K562 (cell line): ENCODE measurements at regions not wholly inside any gene's neighbourhood (a gene's known extent, or its start where the extent isn't known, plus 50 kb on each side); places are given as distances from the start of the nearest gene placed in this dataset.

Experiments
- ATAC-seq: fragments of 200-7000 bp; cut with Tn5 transposase; 3 replicates; pipeline ENCODE4 v1.9.1; 2020; ENCODE audit warnings: moderate library complexity
- BruUV-seq: library from RNA; stranded (reverse); fragments of 400-500 nt; replicated peaks from 2 replicates; lab custom pipeline; 2021; lab: Mats Ljungman, UMichigan
- CTCF ChIA-PET: fragments of 300-600 bp; formaldehyde crosslinking; extraction: SDS; loops from one replicate; lab custom pipeline; 2021; ENCODE audit warnings: low intra/inter-chr PET ratio; lab: Yijun Ruan, JAX
- POLR2A ChIA-PET: fragments of 300-600, 350-650 bp; sonication (Branson Sonifier 250); formaldehyde crosslinking; extraction: SDS; loops from one replicate; lab custom pipeline; 2021; ENCODE audit warnings: antibody characterized with exemption, inconsistent platforms; lab: Yijun Ruan, JAX
- DNase-seq, 4 experiments: peaks; one replicate each; pipeline versions ENCODE4 v3.0.0 to v3.0.0-alpha.2; 2011 to 2018; ENCODE audit warnings: low spot score in 3 of 4, mixed read lengths in 3 of 4; ENCODE audit errors: extremely low read depth in 1 of 4
- FAIRE-seq: peaks from 2 replicates; lab custom pipeline; 2011; peaks lifted over from hg19 to GRCh38; lab: Jason Lieb, UNC
- H2AFZ ChIP-seq: 2 replicates; pipeline ENCODE4 v1.6.0; 2011; ENCODE audit warnings: low read depth, low read length, control low read depth, inconsistent platforms
- H3K27ac ChIP-seq: fragments of 200-600 bp; 3 replicates; pipeline ENCODE4 v1.8.0; 2011; ENCODE audit warnings: low read depth, mild to moderate bottlenecking, control low read depth, inconsistent platforms, low read length, moderate library complexity, mixed read lengths; ENCODE audit errors: extremely low read depth
- H3K27me3 ChIP-seq, 2 experiments: fragments of 300-600 bp in 1 of 2; 2 replicates in 1 of 2; 3 replicates in 1 of 2; pipeline versions ENCODE4 v1.6.0 to v1.8.0; 2011; ENCODE audit warnings: inconsistent platforms in 2 of 2, low read length in 2 of 2, mild to moderate bottlenecking in 1 of 2, mixed read lengths in 1 of 2, moderate library complexity in 1 of 2; ENCODE audit not compliant: control insufficient read depth in 2 of 2, insufficient read depth in 2 of 2
- H3K36me3 ChIP-seq: fragments of 300-600 bp; 3 replicates; pipeline ENCODE4 v1.8.0; 2011; ENCODE audit warnings: mild to moderate bottlenecking, low read length, inconsistent platforms; ENCODE audit not compliant: control insufficient read depth, insufficient read depth
- H3K4me1 ChIP-seq, 2 experiments: fragments of 200-600 bp in 1 of 2; replicated peaks in 1 of 2; 2 replicates in 1 of 2; 3 replicates in 1 of 2; pipeline versions ENCODE4 v1.5.1 to v1.8.0; 2011; ENCODE audit warnings: inconsistent platforms in 2 of 2, low read length in 2 of 2, mild to moderate bottlenecking in 1 of 2, mixed read lengths in 1 of 2, moderate library complexity in 1 of 2; ENCODE audit not compliant: control insufficient read depth in 2 of 2, insufficient read depth in 2 of 2
- H3K4me2 ChIP-seq: 2 replicates; pipeline ENCODE4 v1.6.1; 2011; ENCODE audit warnings: low read length, control low read depth, inconsistent platforms, mixed read lengths; ENCODE audit not compliant: insufficient read depth
- H3K4me3 ChIP-seq: fragments of 200-600 bp; sonication (generic), shearing (Covaris generic); 2 replicates; pipeline ENCODE4 v1.5.1; 2016; ENCODE audit warnings: control low read depth, inconsistent platforms
- H3K79me2 ChIP-seq: fragments of 200-600 bp; 3 replicates; pipeline ENCODE4 v1.8.0; 2011; ENCODE audit warnings: low read length, inconsistent platforms; ENCODE audit not compliant: control insufficient read depth, insufficient read depth
- H3K9ac ChIP-seq, 2 experiments: 2 replicates each; pipeline versions ENCODE4 v1.6.0 to v1.6.1; 2011; ENCODE audit warnings: low read depth in 2 of 2, low read length in 2 of 2, control low read depth in 1 of 2, inconsistent platforms in 1 of 2, mild to moderate bottlenecking in 1 of 2, mixed read lengths in 1 of 2; ENCODE audit not compliant: insufficient read depth in 1 of 2
- H3K9me1 ChIP-seq: one replicate; pipeline ENCODE4 v1.6.0; 2011; ENCODE audit warnings: inconsistent platforms, mild to moderate bottlenecking, low read length, moderate library complexity; ENCODE audit not compliant: control insufficient read depth, insufficient read depth
- H3K9me3 ChIP-seq: replicated peaks from 2 replicates; pipeline ENCODE4 v1.5.1; 2011; ENCODE audit warnings: low read depth, low read length, inconsistent platforms; ENCODE audit not compliant: control insufficient read depth, insufficient read depth
- H4K20me1 ChIP-seq: replicated peaks from 2 replicates; pipeline ENCODE4 v1.6.1; 2011; ENCODE audit warnings: low read length, inconsistent platforms, mixed read lengths; ENCODE audit not compliant: control insufficient read depth, insufficient read depth
- GATA2 ChIP-seq: sonication (generic); formaldehyde crosslinking; IDR thresholded peaks from 2 replicates; pipeline ENCODE4 v1.4.0; 2020; ENCODE audit warnings: mild to moderate bottlenecking, missing genetic modification reagents
- NONO ChIP-seq, 2 experiments: fragments of 200-400 bp in 1 of 2; fragments of 450-650 bp in 1 of 2; formaldehyde crosslinking in 1 of 2; IDR thresholded peaks; 2 replicates each; pipeline ENCODE4 v1.6.1; 2017; ENCODE audit warnings: low read depth in 2 of 2, mild to moderate bottlenecking in 2 of 2, moderate library complexity in 2 of 2, low read length in 1 of 2
- POLR2A ChIP-seq: fragments of 450-650 bp; conservative IDR thresholded peaks from 2 replicates; pipeline ENCODE4 v1.6.1; 2016
- PTTG1 ChIP-seq: fragments of 450-650 bp; IDR thresholded peaks from 2 replicates; pipeline ENCODE4 v1.6.1; 2016; ENCODE audit warnings: low read depth, mild to moderate bottlenecking, missing genetic modification characterization, missing compliant biosample characterization
- TAF1 ChIP-seq: IDR thresholded peaks from 2 replicates; pipeline ENCODE4 v1.6.1; 2011; ENCODE audit warnings: mild to moderate bottlenecking, low read length, moderate library complexity; ENCODE audit not compliant: insufficient read depth, control insufficient read depth, severe bottlenecking; ENCODE audit errors: extremely low read depth
- THAP7 ChIP-seq: fragments of 250-450 bp; sonication (Bioruptor Pico); IDR thresholded peaks from 2 replicates; pipeline ENCODE4 v1.5.0; 2021
- ZNF224 ChIP-seq: sonication (generic); formaldehyde crosslinking; IDR thresholded peaks from 2 replicates; pipeline ENCODE4 v1.8.0; 2022; ENCODE audit warnings: mild to moderate bottlenecking, missing genetic modification reagents
- ZNF280B ChIP-seq: fragments of 250-450 bp; sonication (Bioruptor Pico); IDR thresholded peaks from 2 replicates; pipeline ENCODE4 v1.5.1; 2021; ENCODE audit warnings: mild to moderate bottlenecking
- ZNF431 ChIP-seq: sonication (generic); formaldehyde crosslinking; IDR thresholded peaks from 2 replicates; pipeline ENCODE4 v1.8.0; 2022; ENCODE audit warnings: mild to moderate bottlenecking, missing genetic modification reagents
- ZSCAN29 ChIP-seq: fragments of 450-650 bp; IDR thresholded peaks from 2 replicates; pipeline ENCODE4 v1.6.1; 2017
- WGBS: fragments of 100-300 bp; shearing (Covaris generic); methylation state at CpG from one replicate; pipeline ENCODE4 v1.1.6; 2016; ENCODE audit warnings: low coverage, mixed read lengths; ENCODE audit not compliant: insufficient coverage; ENCODE audit errors: missing lambda C conversion rate; 5-methylcytosine and 5-hydroxymethylcytosine counted together
- in situ Hi-C: fragments of 300-500 bp; cut with MboI; formaldehyde crosslinking; loops from 4 replicates; pipeline ENCODE4 v1.15.0; 2018; ENCODE audit warnings: inconsistent platforms, mixed read lengths
- intact Hi-C: fragments of 100-400 bp; cut with micrococcal nuclease; formaldehyde crosslinking; loops from 2 replicates; pipeline ENCODE4 v1.14.2; 2022
- TF ChIP-seq, protein P1 (sequence below): sonication (generic); formaldehyde crosslinking; IDR thresholded peaks from 2 replicates; pipeline ENCODE4 v1.8.0; 2022; ENCODE audit warnings: missing genetic modification reagents, mild to moderate bottlenecking, moderate library complexity, borderline replicate concordance
- TF ChIP-seq, protein P2 (sequence below): sonication (generic); formaldehyde crosslinking; IDR thresholded peaks from 2 replicates; pipeline ENCODE4 v1.8.1; 2022; ENCODE audit warnings: missing genetic modification reagents

GRCh38 chr4:181331214-181331613 lies 912.0 kb upstream of the TENM3 start:
- Histone ChIP-seq H3K9ac (no peak overlapping the region), H4K20me1 (no peaks in the 10 kb centered on the region), H2AFZ (no peak overlapping the region), H3K79me2 (no peaks in the 10 kb centered on the region), H3K36me3 (no peaks in the 10 kb centered on the region), H3K4me1 (no peaks in the 10 kb centered on the region), H3K9me3 (no peaks in the 10 kb centered on the region; the same call in 1 of the 2 replicates), H3K4me2 (no peak overlapping the region), H3K4me3 (no peak overlapping the region), H3K27me3 (no peaks in the 10 kb centered on the region), H3K27ac (no peak overlapping the region), H3K9me1 (no peaks in the 10 kb centered on the region)
- CTCF ChIA-PET, result no interaction called here
- no peak for DNase-seq
- ATAC-seq, result no peak
- POLR2A ChIA-PET, result no interaction called here
- 0% methylated on average over 1 of the region's 1 CpG for WGBS
- intact Hi-C loops (no loop called here), in situ Hi-C loops (no loop called here)
- no peak for FAIRE-seq
- no TSS peak for BruUV-seq
- no peak for TF ChIP-seq NONO (IDR thresholded peaks at IDR 0.05; ENCODE audit: low read depth in 2 of 2, low read length in 1 of 2)
- no peak for TF ChIP-seq PTTG1 (tag)
- TF ChIP-seq GATA2 (CRISPR knock-in tag), result no peak
- no peak for TF ChIP-seq THAP7 (CRISPR knock-in tag)
- TF ChIP-seq, protein P1, sequence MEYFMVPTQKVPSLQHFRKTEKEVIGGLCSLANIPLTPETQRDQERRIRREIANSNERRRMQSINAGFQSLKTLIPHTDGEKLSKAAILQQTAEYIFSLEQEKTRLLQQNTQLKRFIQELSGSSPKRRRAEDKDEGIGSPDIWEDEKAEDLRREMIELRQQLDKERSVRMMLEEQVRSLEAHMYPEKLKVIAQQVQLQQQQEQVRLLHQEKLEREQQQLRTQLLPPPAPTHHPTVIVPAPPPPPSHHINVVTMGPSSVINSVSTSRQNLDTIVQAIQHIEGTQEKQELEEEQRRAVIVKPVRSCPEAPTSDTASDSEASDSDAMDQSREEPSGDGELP (CRISPR knock-in tag), result no peak
- no peak for TF ChIP-seq TAF1
- TF ChIP-seq ZNF280B, result no peak
- TF ChIP-seq, protein P2, sequence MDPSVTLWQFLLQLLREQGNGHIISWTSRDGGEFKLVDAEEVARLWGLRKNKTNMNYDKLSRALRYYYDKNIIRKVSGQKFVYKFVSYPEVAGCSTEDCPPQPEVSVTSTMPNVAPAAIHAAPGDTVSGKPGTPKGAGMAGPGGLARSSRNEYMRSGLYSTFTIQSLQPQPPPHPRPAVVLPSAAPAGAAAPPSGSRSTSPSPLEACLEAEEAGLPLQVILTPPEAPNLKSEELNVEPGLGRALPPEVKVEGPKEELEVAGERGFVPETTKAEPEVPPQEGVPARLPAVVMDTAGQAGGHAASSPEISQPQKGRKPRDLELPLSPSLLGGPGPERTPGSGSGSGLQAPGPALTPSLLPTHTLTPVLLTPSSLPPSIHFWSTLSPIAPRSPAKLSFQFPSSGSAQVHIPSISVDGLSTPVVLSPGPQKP, result no peak
- no peak for TF ChIP-seq POLR2A
- no peak for TF ChIP-seq ZNF224 (CRISPR knock-in tag)
- no peak for TF ChIP-seq ZSCAN29
- no peak for TF ChIP-seq ZNF431
